ENCODE measurements at regions not wholly inside any gene's neighbourhood (a gene's known extent, or its start where the extent isn't known, plus 50 kb on each side); places are given as distances from the start of the nearest gene placed in this dataset.

- BruUV-seq (replicated peaks), result no TSS peak
- H3K9me3 Mint-ChIP-seq (ENCODE audit: unreplicated experiment), result no peaks in the 10 kb centered on the region
- H3K27ac Mint-ChIP-seq (ENCODE audit: low read depth, unreplicated experiment), result no peak overlapping the region
- no peak overlapping the region for H3K4me3 Mint-ChIP-seq (ENCODE audit: unreplicated experiment)
- H3K36me3 Mint-ChIP-seq (ENCODE audit: insufficient read depth, unreplicated experiment), result no peaks in the 10 kb centered on the region
- DNase-seq (ENCODE audit: unreplicated experiment), result no peak
- POLR2A ChIA-PET, result no interaction called here
- H3K27me3 Mint-ChIP-seq (ENCODE audit: insufficient read depth, unreplicated experiment), result peaks cover 41% of the 10 kb centered on the region
- intact Hi-C loops (cut with micrococcal nuclease), result no loop called here
- no peak for TF ChIP-seq CTCF (IDR thresholded peaks at IDR 0.05; ENCODE audit: unreplicated experiment)
- no peaks in the 10 kb centered on the region for H3K4me1 Mint-ChIP-seq (ENCODE audit: insufficient read depth, unreplicated experiment)
- CTCF ChIA-PET, result interaction anchor here (0.6 kb wide), 1 partner anchor 819 kb away, joined by 3 read pairs; no protein-coding TSS in a partner anchor
These were observed 145.6 kb upstream of the NPY start for GRCh38 chr7:24138343-24138742.

- ChIA-PET CTCF (no interaction called here), POLR2A (no interaction called here)
- no peak overlapping the region for H3K27ac Mint-ChIP-seq (ENCODE audit: low read depth, unreplicated experiment)
- peaks cover 41% of the 10 kb centered on the region for H3K27me3 Mint-ChIP-seq (ENCODE audit: insufficient read depth, unreplicated experiment)
- no peaks in the 10 kb centered on the region for H3K9me3 Mint-ChIP-seq (ENCODE audit: unreplicated experiment)
- intact Hi-C loops (cut with micrococcal nuclease), result no loop called here
- no peak for TF ChIP-seq CTCF (IDR thresholded peaks at IDR 0.05; ENCODE audit: unreplicated experiment)
- H3K4me3 Mint-ChIP-seq (ENCODE audit: unreplicated experiment), result no peak overlapping the region
- no peaks in the 10 kb centered on the region for H3K4me1 Mint-ChIP-seq (ENCODE audit: insufficient read depth, unreplicated experiment)
- BruUV-seq (replicated peaks), result no TSS peak
- H3K36me3 Mint-ChIP-seq (ENCODE audit: insufficient read depth, unreplicated experiment), result no peaks in the 10 kb centered on the region
- DNase-seq (ENCODE audit: unreplicated experiment), result no peak
These were observed 144.0 kb upstream of the NPY start for GRCh38 chr7:24140001-24140400.

DNA sequence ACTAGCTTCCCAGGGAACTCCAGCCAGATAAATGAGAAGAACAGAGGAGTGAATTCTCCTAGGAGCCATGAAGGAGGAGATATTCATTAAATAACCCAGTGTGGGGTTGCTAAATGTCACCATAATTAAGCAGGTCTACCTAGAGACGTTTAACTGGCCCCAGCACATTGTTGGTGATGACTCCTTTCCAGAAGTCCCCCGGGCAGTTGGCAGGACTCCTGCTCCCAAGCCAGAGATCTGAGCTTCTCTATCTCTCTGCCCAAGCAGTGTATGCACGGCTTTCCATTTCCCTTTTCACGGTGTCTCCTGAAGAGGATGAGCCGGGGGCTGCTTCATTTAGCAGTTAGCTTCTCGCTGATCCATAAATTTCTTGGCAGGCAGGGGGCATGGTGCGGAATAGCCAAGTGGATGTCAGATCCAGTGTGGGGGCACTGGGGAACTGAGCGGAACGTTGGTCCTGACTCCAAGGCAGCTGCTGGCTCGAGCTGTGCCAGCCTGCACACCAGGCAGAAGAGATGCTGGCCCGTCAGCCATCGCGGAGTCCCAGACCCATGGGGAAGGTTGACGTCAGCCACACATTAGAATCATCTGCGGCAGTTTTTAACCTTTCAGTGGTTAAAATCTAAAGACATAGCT, 142.0 kb upstream of the NPY start:
- no peaks in the 10 kb centered on the region for H3K4me1 Mint-ChIP-seq (ENCODE audit: insufficient read depth, unreplicated experiment)
- no peak overlapping the region for H3K4me3 Mint-ChIP-seq (ENCODE audit: unreplicated experiment)
- TF ChIP-seq CTCF (IDR thresholded peaks at IDR 0.05; ENCODE audit: unreplicated experiment), result no peak
- intact Hi-C loops (cut with micrococcal nuclease), result no loop called here
- BruUV-seq (replicated peaks), result no TSS peak
- H3K36me3 Mint-ChIP-seq (ENCODE audit: insufficient read depth, unreplicated experiment), result no peaks in the 10 kb centered on the region
- POLR2A ChIA-PET, result interaction anchor here (1.1 kb wide), 1 partner anchor 20 kb away, joined by 3 read pairs; no protein-coding TSS in a partner anchor
- DNase-seq (ENCODE audit: unreplicated experiment), result peak; percentile 25
- H3K27me3 Mint-ChIP-seq (ENCODE audit: insufficient read depth, unreplicated experiment), result peaks cover 41% of the 10 kb centered on the region
- CTCF ChIA-PET, result interaction anchor here (1.0 kb wide), 1 partner anchor 11 kb away, joined by 5 read pairs; no protein-coding TSS in a partner anchor
- H3K9me3 Mint-ChIP-seq (ENCODE audit: unreplicated experiment), result no peaks in the 10 kb centered on the region
- no peak overlapping the region for H3K27ac Mint-ChIP-seq (ENCODE audit: low read depth, unreplicated experiment)

DNA sequence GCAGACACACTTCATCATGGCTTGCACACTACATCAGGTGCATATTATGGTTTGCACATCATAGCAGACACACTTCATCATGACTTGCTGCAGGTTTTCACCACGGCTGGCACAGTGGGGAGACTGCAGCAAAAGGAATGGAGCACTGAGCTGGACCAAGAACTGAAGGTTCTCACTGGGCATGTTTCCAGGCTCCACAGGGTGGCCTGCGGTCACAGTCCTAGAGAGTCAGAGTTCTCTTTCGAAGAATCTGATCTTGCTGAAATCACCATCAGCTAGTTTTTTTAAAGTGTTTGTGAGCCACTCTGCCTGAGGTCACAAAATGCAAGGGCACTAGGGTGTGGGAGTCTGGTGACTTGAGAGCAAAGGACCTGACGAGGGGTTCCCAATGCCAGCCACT, 140.4 kb upstream of the NPY start:
- H3K9me3 Mint-ChIP-seq (ENCODE audit: unreplicated experiment), result no peaks in the 10 kb centered on the region
- H3K4me3 Mint-ChIP-seq (ENCODE audit: unreplicated experiment), result no peak overlapping the region
- no peak overlapping the region for H3K27ac Mint-ChIP-seq (ENCODE audit: low read depth, unreplicated experiment)
- BruUV-seq (replicated peaks), result no TSS peak
- TF ChIP-seq CTCF (IDR thresholded peaks at IDR 0.05; ENCODE audit: unreplicated experiment), result no peak
- no peaks in the 10 kb centered on the region for H3K4me1 Mint-ChIP-seq (ENCODE audit: insufficient read depth, unreplicated experiment)
- intact Hi-C loops (cut with micrococcal nuclease), result no loop called here
- CTCF ChIA-PET, result interaction anchor here (0.8 kb wide), 1 partner anchor 251 kb away, joined by 4 read pairs; no protein-coding TSS in a partner anchor
- no peaks in the 10 kb centered on the region for H3K36me3 Mint-ChIP-seq (ENCODE audit: insufficient read depth, unreplicated experiment)
- POLR2A ChIA-PET, result no interaction called here
- H3K27me3 Mint-ChIP-seq (ENCODE audit: insufficient read depth, unreplicated experiment), result peaks cover 30% of the 10 kb centered on the region
- peak; percentile 71 for DNase-seq (ENCODE audit: unreplicated experiment)
